Uterus (tissue), 3 donors: ENCODE measurements at regions not wholly inside any gene's neighbourhood (a gene's known extent, or its start where the extent isn't known, plus 50 kb on each side); places are given as distances from the start of the nearest gene placed in this dataset.

Experiments used
- DNase-seq, 2 donors: peaks; one replicate each; pipeline ENCODE4 v3.0.0-alpha.2; 2019 to 2020
- H3K27ac ChIP-seq, 2 donors: fragments of 200-600 bp; sonication (generic); 1 replicate in 1 of 2; 2 replicates in 1 of 2; pipeline ENCODE4 v1.5.1; 2016 to 2018
- H3K27me3 ChIP-seq, 2 donors: fragments of 200-600 bp; sonication (generic); one replicate each; pipeline ENCODE4 v1.5.1; 2018 to 2019; ENCODE audit warnings: control low read depth in 1 of 2
- H3K36me3 ChIP-seq, 2 donors: fragments of 200-600 bp; sonication (generic); one replicate each; pipeline ENCODE4 v1.5.1; 2019; ENCODE audit warnings: control low read depth in 1 of 2
- H3K4me1 ChIP-seq, 2 donors: fragments of 200-600 bp; sonication (generic); one replicate each; pipeline ENCODE4 v1.5.1; 2018 to 2019; ENCODE audit warnings: control low read depth in 1 of 2
- H3K4me3 ChIP-seq, 2 donors: fragments of 200-600 bp; sonication (generic); 1 replicate in 1 of 2; 2 replicates in 1 of 2; pipeline ENCODE4 v1.5.1; 2018 to 2019; ENCODE audit warnings: mild to moderate bottlenecking in 1 of 2
- H3K9me3 ChIP-seq, 2 donors: fragments of 200-600 bp; sonication (generic); one replicate each; pipeline ENCODE4 v1.5.1; 2019; ENCODE audit warnings: control low read depth in 1 of 2
- POLR2A ChIP-seq, 2 donors: fragments of 450-650 bp; IDR thresholded peaks; one replicate each; pipeline ENCODE4 v1.6.1; 2016; ENCODE audit warnings: antibody characterized with exemption in 2 of 2, mild to moderate bottlenecking in 1 of 2, moderate library complexity in 1 of 2
- intact Hi-C: fragments of 100-400 bp; cut with DNase I; formaldehyde crosslinking; loops from one replicate; pipeline ENCODE4 v1.15.1; 2023; ENCODE audit warnings: low total_unique reads
- TF ChIP-seq, protein P1 (sequence below), 4 experiments: fragments of 200-600 bp in 2 of 4; fragments of 450-650 bp in 2 of 4; sonication (generic) in 2 of 4; IDR thresholded peaks; one replicate each; pipeline ENCODE4 v1.5.1; 2016 to 2019; ENCODE audit warnings: antibody characterized with exemption in 4 of 4, mild to moderate bottlenecking in 2 of 4, moderate library complexity in 1 of 4
- donor health status: DM: yes; HTN: yes; CAD: no.

DNA sequence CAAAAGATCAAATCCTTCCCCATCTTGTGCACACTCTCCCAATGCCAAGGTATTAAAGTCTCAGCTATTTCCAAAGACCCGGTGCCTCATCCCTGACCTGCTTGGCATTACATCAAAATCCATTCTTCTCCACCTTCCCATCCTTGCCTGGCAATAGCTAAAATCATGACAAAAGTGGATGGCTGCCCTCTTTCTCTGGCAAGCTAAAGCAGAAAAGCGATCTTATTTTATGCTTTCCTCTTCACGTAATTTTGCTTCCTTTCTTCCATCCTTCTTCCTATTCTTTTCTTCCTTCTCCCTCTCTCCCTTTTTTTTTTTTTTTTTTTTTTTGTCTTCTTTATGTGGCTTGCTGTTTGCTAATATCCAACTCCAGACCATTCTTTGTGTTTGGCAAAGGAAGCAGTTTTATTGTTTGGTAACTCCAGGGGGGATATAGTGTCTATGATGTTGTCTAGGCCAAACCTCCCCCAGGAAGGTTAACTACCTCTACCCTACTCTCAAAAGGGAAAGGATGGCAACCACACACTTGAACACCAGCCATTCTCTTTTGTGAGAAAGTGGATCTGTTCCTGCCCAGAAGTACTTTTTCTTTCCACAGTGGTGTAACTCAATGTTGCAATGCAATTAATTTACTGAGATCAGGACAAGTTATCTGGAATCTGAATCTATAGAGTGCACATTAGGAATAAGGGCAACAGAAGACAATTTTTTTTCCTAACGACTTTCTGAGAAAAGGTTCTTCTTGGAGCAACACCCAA is 120.9 kb upstream of the TMEM161B start:
- TF ChIP-seq, protein P1, sequence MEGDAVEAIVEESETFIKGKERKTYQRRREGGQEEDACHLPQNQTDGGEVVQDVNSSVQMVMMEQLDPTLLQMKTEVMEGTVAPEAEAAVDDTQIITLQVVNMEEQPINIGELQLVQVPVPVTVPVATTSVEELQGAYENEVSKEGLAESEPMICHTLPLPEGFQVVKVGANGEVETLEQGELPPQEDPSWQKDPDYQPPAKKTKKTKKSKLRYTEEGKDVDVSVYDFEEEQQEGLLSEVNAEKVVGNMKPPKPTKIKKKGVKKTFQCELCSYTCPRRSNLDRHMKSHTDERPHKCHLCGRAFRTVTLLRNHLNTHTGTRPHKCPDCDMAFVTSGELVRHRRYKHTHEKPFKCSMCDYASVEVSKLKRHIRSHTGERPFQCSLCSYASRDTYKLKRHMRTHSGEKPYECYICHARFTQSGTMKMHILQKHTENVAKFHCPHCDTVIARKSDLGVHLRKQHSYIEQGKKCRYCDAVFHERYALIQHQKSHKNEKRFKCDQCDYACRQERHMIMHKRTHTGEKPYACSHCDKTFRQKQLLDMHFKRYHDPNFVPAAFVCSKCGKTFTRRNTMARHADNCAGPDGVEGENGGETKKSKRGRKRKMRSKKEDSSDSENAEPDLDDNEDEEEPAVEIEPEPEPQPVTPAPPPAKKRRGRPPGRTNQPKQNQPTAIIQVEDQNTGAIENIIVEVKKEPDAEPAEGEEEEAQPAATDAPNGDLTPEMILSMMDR (IDR thresholded peaks at IDR 0.05) = no peak
- TF ChIP-seq POLR2A (IDR thresholded peaks at IDR 0.05) = no peak
- Histone ChIP-seq H3K9me3 (no peaks in the 10 kb centered on the region), H3K27ac (no peak overlapping the region), H3K36me3 (no peaks in the 10 kb centered on the region), H3K4me3 (no peak overlapping the region), H3K4me1 (no peaks in the 10 kb centered on the region), H3K27me3 (no peaks in the 10 kb centered on the region)
- no peak for DNase-seq
- intact Hi-C loops = no loop called here

DNA sequence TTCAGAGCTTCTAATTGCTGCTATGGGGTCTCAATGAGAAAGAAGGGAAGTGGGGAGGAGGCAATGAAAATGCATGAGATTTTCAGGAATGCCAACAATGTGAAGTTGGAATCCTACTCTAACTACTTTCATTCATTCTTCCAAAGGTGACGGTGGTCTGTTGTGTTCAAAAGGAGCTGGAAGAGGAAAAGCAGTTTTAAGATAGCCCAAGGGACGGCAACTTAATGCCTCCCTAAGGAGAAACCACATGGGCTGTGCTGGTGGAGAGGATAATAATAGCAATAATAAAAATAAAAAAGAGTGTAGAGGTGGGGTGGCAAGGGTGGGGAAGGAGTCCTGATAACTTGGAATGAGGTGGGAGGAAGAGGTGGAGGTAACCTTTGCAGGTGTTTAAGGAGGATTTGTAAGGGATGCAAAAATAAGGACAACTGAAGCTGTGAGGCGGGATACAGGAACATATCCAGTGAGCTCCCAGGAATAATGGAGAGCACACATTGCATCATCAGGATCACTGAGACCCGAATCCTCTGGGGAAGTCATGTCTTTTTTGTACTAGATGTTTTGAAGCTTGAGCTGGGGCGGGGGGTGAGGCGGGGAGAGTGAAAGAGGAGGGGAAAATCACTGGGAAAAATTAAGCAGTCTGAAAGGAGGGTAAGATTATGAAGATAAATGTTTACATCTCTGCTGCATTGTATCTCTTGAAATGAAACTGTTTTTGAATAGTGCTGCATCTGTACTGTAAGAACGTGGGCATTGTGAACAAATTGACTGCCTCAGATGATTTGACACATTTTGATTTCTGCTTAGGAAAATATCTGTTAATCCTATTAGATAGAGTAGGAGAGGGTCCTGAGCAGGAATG is 120.1 kb upstream of the TMEM161B start:
- no peak for DNase-seq
- no peaks in the 10 kb centered on the region for H3K36me3 ChIP-seq
- no peak overlapping the region for H3K27ac ChIP-seq
- no peak for TF ChIP-seq POLR2A (IDR thresholded peaks at IDR 0.05)
- TF ChIP-seq, protein P1 (IDR thresholded peaks at IDR 0.05) = no peak
- no peak overlapping the region for H3K4me3 ChIP-seq
- H3K9me3 ChIP-seq = no peaks in the 10 kb centered on the region
- intact Hi-C loops = no loop called here
- H3K4me1 ChIP-seq = no peaks in the 10 kb centered on the region
- no peaks in the 10 kb centered on the region for H3K27me3 ChIP-seq

DNA sequence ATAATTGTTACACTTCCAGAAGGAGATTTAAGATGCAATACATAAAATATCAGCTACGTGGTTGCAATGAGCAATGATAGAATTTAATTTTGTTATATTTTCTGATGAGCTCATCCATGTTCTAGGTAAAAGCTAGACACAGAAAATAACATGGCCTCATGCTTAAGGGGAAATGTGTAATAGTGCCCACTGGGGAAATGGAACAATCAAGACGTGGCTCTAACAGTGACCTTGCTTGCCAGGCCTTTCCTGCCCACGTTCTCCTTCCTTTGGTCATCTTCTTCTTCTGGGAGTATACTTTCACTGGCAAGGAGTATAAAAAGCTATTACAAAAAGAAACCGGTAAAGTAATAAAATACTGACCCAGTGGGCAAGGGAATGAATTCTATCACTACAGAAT is 116.2 kb upstream of the TMEM161B start:
- Histone ChIP-seq H3K4me3 (no peak overlapping the region), H3K27ac (no peak overlapping the region), H3K9me3 (no peaks in the 10 kb centered on the region), H3K4me1 (no peaks in the 10 kb centered on the region), H3K36me3 (no peaks in the 10 kb centered on the region), H3K27me3 (no peaks in the 10 kb centered on the region)
- DNase-seq = no peak
- TF ChIP-seq, protein P1 (IDR thresholded peaks at IDR 0.05) = no peak
- TF ChIP-seq POLR2A (IDR thresholded peaks at IDR 0.05) = no peak
- intact Hi-C loops = no loop called here

DNA sequence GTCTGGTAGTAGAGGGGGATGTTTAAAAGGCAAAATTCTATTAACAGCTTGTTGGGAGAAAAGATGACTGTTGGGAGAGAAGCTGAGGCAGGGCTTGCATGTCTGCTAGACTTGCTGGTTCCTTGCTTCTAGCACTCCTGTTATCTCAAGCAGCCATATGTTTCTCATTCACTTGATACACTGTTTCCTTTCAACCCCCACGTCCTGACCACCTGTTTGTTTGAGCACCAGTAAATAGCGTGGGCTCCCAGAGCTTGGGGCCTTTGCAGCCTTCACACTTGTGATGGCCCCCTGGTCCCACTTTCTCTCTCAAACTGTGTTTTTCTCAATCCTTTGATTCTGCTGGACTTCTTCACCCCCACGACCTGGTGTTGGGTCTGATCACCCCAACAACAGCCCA is 111.7 kb upstream of the TMEM161B start:
- Histone ChIP-seq H3K27me3 (no peaks in the 10 kb centered on the region), H3K27ac (no peak overlapping the region), H3K9me3 (no peaks in the 10 kb centered on the region), H3K4me1 (no peaks in the 10 kb centered on the region), H3K4me3 (no peak overlapping the region), H3K36me3 (no peaks in the 10 kb centered on the region)
- intact Hi-C loops = no loop called here
- DNase-seq = no peak
- TF ChIP-seq POLR2A (IDR thresholded peaks at IDR 0.05) = no peak
- TF ChIP-seq, protein P1 (IDR thresholded peaks at IDR 0.05) = no peak
